Ovary (tissue), 3 donors: ENCODE measurements at regions not wholly inside any gene's neighbourhood (a gene's known extent, or its start where the extent isn't known, plus 50 kb on each side); places are given as distances from the start of the nearest gene placed in this dataset.
A peak's percentile ranks its signal among the peaks of the same experiment; 100 is the strongest.

Experiments
- EP300 ChIP-seq: sonication (generic); formaldehyde crosslinking; IDR thresholded peaks from one replicate; pipeline ENCODE4 v1.6.1; 2017; ENCODE audit warnings: antibody characterized with exemption
- POLR2A ChIP-seq: fragments of 450-650 bp; IDR thresholded peaks from one replicate; pipeline ENCODE4 v1.6.1; 2017; ENCODE audit warnings: antibody characterized with exemption, mild to moderate bottlenecking, moderate library complexity
- TF ChIP-seq, protein P1 (sequence below), 3 donors: fragments of 450-650 bp in 2 of 3; fragments of 200-600 bp in 1 of 3; IDR thresholded peaks; one replicate each; pipeline versions ENCODE4 v1.5.1 to v1.8.0; 2016 to 2022; ENCODE audit warnings: antibody characterized with exemption in 3 of 3, mild to moderate bottlenecking in 1 of 3
- donor health status: DM: no; HTN: no; CAD: no.

DNA sequence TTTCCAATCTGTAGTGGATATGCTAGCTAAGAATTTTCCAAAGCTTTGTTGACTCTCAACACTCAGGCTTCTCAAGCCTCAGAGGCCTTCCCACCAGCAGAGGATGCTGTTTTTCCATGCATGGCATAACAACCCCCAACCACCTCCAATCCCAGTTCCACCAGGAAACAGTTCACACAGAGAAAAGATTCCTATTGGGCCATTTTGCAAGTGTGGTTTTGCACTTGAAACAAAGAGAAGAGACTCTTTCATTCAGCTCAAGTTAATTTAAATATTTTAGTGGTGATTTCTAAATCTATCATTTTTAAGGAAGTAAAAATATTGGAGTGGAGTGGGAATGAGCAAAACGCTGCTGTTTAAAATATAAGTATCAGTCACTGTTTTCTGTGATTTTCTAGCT is 105.6 kb upstream of the COL1A2 start:
- TF ChIP-seq, protein P1, sequence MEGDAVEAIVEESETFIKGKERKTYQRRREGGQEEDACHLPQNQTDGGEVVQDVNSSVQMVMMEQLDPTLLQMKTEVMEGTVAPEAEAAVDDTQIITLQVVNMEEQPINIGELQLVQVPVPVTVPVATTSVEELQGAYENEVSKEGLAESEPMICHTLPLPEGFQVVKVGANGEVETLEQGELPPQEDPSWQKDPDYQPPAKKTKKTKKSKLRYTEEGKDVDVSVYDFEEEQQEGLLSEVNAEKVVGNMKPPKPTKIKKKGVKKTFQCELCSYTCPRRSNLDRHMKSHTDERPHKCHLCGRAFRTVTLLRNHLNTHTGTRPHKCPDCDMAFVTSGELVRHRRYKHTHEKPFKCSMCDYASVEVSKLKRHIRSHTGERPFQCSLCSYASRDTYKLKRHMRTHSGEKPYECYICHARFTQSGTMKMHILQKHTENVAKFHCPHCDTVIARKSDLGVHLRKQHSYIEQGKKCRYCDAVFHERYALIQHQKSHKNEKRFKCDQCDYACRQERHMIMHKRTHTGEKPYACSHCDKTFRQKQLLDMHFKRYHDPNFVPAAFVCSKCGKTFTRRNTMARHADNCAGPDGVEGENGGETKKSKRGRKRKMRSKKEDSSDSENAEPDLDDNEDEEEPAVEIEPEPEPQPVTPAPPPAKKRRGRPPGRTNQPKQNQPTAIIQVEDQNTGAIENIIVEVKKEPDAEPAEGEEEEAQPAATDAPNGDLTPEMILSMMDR (IDR thresholded peaks at IDR 0.05): peak; percentile 69 to 92 (median 91)
- TF ChIP-seq POLR2A (no peak), EP300 (no peak)
